Stimulated activated CD4-positive, alpha-beta T cell treated with anti-CD3 and anti-CD28 coated beads, Interleukin-15, amount 100 ng/mL, for 24 hours (primary cell): ENCODE measurements at regions not wholly inside any gene's neighbourhood (a gene's known extent, or its start where the extent isn't known, plus 50 kb on each side); places are given as distances from the start of the nearest gene placed in this dataset.
"Not testable (repeated sequence)": the region's sequence is repeated elsewhere in the genome, so short reads cannot be mapped to it uniquely, and the experiment has no call there.

Source experiments
- DNase-seq: peaks from one replicate; pipeline ENCODE4 v3.0.0-alpha.2; 2020

DNA sequence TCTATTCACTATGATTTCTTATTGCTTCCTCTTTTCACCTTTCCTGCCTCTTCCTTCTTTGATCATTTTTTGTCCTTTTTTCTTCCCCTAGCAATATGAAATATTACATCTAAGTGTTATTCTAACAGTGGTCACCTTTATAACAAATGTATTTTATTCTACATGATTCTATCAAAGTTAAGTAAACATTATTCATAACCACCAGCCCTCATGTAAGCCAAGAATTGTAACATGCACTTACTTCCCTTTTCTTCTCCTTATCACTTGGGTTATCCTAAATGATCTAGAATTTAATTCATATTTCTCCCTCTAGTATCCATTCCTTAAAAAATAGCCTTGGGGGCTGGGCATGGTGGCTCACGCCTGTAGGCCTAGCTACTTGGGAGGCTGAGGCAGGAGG, 88.3 kb upstream of the SLC22A23 start:
- DNase-seq = no peak

DNA sequence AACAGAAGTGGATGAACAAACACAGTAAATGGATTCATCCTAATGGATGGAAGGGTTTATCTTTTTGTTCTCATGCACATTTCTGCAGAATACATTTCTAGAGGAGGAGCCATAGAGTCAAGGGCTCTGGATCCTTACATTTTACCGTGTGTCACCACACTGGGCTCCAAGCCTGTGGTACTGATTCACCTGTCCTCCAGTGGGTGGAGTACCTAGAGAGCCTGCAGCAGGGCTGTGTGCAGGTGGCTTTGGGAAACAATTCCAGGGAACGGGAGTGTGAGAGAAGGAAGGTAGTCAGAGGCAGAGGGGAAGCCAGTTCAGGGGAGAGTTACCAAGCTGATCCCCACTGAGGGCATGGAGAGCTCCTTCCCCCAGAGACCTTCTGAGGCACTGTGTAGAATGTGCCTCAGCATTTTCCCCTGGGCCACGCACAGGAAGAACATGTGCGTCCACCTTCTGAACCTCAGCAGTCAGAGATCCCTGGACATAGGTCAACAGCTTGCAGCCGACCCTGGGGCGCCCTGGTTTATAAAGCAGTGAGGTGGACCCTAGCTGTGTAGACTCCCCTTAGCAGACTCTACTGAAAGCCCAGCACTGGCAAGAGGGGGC, 85.3 kb upstream of the SLC22A23 start:
- no peak for DNase-seq

DNA sequence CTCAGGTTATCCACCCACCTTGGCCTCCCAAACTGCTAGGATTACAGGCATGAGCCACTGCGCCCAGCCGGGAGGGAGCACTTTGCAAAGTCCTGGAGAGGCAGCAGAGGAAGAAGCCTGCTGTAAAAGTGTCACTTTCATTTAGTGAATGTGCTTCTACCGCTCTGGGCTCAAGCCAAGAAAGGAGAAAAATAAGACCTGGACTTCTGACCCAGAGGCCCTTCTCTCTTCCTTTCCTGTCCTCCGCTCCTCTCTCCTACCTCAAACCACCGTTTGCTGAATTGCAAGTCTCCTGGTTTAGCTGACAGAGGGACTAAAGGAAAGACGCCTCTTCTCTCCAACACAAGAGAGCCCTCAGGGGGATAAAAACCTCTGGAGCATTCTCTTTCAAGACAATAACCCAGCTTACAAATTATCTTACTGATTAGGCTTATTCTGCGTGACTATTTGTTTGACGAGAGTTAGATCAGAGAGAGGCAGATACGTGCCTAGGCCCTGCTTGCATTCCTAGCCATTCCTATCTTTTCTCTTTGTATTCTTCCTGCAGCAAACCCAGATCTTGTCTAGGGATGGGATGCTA, 84.2 kb upstream of the SLC22A23 start:
- no peak for DNase-seq

DNA sequence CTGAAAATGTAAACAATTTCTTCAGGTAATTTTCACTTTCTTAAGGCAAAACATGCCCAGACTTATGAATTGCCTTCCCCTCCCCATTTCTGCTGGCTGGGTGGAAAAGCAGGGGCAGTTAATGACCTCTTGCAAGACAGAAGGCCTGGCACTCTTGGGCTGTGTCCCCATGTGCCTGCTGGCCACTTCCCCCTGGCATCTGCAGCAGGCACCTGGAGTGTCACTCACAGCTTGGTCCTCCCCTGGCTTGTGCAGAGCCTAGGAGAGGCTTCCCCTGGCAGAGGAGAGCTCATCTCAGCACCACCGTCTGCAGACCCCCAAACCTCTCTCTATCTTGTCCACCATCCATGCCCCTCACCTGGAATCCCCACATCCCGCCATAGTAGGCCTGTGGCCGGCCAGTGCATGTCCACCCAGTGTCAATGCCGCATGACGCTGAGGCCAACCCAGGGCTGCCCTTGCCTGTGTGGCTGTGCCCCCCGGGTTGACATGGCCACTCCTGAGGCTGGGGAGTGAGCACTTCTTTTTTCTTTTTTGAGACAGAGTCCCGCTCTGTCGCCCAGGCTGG, 83.5 kb upstream of the SLC22A23 start:
- no peak for DNase-seq

DNA sequence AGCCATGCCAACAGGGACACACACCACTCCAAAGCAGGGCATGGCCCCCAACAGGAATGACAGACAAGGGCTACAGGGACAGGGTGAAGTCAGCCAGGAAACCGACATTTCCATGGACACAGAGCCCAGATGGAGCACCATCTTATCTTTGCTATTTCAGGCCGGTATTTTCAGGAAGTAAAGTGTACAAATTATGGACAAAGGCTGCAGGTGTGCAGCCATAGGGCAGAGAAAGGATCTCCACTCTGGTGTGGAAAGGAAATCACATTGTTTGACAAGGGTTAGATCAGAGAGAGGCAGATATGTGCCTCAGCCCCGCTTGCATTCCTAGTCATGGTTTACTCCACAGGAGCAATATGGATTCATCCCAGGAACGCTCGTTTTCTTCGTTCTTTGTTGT, 81.7 kb upstream of the SLC22A23 start:
- DNase-seq = no peak

DNA sequence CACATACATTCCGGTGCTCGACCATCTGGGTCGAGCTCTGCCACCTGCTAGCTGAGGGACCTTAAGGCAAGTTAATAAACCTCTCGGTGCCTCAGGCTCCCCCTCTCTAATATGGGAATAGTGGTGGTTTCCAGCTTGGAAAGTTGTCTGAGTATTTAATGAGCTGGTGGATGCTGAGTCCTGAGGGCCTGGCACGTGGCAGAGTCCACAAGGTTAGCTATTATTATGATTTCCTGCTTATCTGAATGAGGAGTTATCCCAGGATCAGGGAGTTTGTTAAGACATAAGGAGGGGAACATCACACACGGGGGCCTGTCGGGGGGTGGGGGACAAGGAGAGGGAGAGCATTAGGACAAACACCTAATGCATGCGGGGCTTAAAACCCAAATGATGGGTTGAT, 80.1 kb upstream of the SLC22A23 start:
- no peak for DNase-seq

DNA sequence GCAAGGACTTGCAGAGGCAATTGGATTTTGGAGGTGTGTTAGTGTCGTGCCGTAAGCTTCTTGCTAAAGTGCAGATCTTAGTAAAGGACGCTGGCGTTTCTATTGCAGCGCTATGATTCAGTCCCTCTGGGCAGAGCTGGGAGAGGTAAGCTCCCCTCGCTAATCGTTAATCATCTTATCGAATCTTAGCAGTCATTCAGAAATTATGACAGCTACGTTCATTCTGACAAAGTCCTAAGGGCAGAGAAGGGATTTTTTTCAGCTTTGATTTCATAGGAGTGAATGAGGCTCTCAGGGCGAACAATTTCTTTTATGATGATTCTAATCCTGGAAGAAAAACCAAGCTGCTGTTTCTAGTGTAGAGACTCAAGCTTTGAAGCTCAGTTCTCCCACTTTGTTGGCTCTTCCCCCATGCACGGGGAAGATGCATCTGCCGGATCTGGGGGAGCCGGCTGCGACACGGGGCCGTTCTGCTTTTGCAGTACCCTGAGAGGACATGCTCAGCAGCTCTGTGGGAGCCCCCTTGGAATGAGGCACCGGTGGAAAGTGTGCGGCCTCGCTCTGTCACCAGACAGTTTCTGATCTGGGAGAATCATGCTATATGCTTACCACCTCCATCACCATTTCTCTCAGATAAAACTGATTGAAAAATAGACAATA, 79.1 kb upstream of the SLC22A23 start:
- DNase-seq = no peak

DNA sequence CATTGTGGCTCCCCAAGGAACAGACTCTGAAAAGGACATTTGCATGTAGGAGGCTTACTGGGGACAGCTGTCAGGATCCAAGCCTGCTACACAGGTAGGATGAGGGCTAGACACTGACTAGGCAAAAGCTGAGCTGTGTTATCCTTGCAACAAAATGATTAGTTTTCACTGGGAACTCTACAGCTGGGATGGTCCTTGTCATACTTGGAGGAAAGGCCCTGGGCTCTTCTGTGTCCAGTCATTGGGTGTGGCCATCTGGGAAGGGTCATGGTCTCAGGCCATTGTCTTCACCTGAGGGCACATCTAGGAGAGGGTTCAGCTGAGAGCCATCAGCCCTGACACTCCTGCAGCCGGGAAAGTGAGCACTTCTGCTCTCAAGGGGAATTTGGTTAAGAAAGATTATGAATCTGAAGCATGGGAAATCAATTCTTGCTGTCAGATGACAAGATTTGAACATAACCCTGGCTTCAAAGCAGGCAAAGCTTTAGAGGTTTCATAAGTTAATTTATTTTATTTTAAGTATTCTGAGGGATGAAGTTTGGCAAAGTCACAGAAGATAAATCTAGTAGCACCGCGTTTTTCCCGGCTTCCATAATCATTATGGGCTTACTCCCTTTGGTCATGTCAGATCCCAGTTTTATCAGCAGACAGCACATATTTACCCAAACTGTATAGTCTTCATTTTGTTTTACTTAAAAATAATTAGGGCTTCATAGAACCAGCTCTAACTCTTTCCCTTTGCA, 78.4 kb upstream of the SLC22A23 start:
- DNase-seq = no peak

DNA sequence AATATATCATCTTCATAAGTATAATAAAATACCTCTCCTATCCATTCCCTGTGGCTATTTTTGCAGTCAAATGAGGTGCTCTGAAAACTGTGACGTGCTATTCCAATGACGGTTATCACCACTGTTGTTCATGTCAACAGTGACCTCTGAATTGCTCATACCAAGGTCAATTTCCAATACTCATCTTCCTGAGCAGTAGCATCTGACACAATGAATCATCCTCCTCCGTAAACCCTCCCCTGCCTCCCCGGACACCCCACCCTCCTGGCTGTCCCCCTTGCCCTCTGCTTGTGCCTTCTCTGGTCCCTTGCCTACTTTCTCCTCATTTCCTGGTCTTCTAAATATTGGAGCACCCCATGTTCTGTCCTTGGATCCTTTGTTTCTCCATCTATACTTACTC, 77.7 kb upstream of the SLC22A23 start:
- DNase-seq = no peak

DNA sequence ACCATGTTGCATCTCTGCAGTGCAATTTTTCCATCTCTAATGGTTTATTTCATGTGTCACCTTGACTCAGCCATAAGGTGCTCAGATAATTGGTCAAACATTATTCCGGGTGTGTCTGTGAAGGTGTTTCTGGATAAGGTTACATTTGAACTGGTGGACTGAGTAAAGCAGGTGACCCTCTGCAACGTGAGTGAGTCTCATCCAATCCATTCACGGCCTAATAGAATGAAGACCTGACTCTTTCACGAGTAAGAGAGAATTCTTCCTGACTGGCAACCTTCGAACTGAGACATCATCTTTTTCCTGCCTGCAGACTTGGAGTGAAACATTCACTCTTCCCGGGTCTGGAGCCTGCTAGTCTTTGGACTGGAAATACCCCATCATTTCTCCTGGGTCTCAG, 77.1 kb upstream of the SLC22A23 start:
- no peak for DNase-seq

DNA sequence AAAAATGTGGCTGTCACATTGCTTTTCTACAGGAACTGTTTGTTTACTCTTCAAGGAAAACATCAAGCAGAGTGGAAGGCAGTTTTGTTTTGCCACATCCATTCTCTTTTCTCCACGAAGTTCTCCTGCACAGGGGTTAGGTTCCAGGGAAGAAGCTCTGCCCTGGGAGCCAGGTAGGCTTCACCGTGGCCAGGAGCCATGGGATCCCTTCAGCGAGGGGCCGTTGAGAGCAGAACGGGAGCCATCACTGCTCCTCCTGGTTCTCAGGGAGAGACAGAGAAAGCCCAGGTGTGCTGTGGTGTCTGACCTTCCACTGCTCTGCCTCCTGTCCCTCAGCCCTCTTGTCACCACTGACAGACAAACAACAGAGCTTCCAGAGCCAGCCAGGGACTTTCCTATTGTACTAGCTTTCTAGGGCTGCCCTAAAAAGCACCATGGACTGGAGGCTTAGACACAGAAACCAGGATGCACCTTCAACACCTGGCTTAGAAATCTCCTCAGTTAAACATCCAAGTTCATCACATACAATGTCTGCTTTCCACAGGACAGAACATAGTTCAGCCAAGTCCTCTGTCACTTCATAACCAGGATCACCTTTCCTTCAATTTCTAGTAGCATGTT, 75.6 kb upstream of the SLC22A23 start:
- no peak for DNase-seq

DNA sequence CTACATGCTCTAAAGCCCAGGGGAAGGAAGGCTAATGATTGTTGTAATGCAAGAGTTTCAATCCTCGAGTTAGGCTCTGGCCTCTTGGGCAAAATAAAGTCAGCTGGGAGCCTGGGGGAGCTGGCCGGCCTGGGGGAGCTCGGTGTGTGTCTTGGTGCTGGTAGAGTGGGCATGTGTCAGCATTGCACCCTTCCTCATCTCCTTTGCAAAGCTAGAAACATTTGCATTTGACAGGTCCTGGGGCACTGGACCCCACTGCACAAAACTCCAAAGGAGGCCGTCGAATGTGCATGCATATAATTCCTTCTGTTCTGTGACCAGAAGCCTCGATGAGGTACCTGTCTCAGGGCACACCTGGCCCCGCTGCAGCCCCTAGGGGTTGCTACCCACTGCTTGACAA, 74.6 kb upstream of the SLC22A23 start:
- DNase-seq = no peak

DNA sequence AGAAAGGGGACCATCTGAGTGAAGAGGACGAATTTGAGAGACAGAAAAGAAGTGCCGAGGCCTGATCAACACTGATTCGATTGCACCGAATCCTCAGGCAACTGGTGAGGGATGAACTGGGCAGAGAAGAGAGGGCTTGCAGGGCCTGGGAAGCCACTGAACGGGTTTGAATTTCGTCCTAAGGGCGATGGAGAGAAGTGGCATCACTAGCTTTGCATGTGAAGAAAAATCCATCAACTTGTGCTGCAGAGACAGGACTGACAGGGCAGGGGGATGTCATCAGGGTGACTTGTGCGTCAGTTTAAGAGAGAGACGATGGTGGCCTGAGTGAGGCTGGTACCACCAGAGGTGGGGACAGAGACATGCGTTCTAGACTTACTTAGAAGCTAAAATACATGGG, 73.7 kb upstream of the SLC22A23 start:
- no peak for DNase-seq

DNA sequence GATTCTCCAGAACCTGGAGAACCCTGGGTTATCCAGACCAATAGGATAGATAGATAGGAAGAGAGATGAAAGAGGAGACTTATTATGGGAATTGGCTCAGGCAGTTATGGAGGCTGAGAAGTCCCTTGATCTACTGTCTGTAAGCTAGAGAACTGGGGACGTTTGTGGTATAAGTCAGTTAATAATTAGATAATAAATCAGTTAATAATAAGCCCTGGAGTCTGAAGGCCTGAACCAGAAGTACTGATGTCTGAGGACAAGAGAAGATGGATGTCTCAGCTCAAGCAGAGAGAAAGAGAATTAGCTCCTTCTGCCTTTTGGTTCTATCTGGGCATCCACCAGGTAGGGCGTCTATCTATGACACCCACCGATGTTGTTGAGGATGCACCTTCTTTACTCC, 72.9 kb upstream of the SLC22A23 start:
- no peak for DNase-seq

DNA sequence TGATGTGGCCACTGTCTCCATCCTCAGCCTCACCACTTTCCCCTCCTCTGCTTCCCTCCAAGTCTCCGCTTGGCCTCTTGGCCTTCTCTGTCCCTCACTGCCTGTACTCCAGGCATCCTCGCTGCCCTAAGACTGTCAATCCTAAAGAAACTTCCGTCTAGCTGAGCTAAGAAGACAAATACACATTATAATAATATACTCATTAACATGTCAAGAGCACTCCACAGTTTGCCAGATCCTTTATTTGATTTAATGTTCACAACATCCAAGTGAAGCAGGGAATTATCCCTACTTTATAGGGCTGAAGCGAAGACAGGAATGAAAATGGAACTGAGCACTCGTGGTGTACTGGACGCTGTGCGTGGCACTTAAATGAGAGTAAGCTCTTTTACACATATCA, 72.4 kb upstream of the SLC22A23 start:
- DNase-seq = no peak

DNA sequence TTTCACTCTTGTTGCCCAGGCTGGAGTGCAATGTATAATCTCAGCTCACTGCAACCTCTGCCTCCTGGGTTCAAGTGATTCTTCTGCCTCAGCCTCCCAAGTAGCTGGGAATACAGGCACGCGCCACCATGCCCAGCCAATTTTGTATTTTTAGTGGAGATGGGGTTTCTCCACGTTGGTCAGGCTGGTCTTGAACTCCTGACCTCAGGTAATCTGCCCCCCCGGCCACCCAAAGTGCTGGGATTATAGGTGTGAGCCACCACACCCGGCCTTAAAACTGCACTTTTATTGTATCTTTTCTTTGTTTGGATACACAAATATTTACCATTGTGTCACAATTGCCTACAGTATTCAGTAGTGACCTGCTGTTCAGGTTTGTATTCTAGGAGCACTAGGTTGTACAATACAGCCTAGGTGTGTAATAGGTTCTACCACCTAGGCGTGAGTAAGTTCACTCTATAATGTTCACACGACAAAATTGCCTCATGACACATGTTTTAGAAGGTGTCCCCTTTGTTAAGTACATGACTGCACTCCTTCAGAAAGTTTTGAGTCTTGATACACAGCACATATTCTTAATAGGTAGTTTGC, 71.3 kb upstream of the SLC22A23 start:
- DNase-seq = not testable (repeated sequence)

DNA sequence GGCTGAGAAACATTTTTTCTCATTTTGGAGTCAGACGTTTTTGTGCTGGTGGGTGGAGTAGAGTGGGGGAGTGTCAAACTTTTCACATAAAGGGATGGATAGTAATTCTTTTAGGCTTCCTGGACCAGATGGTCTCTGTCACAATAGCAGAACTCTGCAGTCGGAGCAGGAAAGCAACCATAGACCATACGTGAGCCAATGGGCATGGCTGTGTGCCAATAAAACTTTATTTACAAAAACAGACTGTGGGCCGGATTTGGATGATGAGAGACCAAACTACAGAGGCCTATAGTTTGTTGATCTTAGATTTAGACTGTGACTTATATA, 70.8 kb upstream of the SLC22A23 start:
- DNase-seq = no peak

DNA sequence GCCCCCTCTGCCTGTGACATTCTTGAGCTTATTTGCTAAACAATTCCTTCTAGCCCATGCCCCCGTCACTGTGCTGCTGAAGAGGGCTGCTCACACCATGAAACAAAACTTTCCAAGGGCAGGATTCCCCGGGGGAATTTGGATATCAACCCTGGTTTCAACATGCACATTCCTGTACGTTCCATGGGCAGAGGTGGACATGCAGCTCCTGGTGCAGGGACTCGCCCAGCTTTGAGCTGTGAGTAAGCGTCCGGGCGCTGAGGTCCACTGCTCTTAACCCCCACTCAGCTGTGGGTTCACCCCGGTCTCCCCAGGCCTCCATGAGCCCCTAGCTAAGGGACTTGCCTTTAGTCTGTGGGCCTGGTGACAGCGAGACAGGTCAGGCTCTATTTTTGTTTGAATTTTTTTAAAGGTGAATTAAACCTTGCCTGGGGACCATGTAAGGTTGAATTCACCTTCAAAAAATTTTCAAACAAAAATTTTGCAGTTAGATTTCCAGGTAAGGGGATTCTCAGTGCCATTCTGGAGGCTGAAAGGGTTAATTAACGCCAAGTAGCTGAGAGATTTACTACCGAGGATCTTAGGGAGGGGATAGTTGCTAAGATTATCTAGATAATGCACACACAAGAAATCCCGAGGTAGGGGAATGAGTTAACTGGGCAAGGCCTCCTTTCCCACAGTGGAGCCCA, 70.3 kb upstream of the SLC22A23 start:
- no peak for DNase-seq

DNA sequence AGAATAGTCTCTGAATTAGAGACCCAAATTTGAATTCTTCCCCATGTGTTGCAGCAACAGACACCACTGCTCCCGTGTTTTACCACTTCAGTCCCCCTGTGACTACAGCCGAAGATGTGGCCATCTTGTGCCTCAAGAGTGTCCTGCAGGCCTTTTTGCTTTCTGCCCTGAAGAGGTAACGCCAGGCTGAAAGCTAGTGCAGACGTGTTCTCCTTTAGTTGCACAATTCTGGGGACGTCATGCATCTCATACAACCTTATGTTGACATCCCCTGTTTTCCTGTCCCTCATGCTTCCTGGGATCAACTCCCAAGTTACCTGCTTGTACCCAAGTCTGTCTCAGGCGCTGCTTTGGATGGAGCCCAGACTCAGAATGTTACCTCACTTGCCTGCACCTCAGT, 69.1 kb upstream of the SLC22A23 start:
- DNase-seq = no peak

DNA sequence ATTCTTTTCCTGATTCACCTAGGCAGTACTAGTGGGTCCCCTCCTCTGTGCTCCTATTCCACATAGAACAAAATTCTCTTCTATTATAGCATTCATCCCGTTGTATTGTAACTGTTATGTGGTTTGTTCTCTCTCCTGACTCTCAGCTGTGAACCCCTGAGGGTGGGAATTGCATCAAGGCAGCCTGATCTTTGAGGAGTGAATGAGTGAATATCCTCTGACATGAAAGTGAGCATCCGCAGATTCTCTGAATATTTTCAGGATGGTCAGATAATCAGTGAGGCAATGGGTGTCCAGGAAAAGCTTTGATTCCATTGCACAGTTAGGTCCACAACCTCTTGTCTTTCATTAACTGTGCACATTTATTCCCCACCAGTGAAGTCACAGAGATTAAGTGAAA, 67.6 kb upstream of the SLC22A23 start:
- no peak for DNase-seq

DNA sequence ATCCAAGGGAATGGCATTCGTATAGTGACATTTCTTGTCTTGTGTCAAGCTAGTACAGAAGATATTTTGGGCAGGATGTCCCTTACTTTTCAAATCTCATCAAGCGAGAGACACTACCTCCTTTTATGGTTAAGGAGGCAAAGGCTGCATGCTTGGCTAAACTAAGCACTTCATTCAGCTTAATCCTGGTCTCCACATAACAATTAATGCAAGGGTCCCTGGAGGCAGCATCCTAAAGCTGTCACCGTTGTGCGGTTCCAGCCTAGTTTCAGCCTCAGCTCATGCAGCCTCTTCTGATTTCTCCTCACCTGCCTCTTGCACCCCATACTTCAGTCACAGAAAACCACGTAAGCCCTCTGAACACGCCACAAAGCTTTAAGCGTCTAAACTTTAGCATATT, 67.1 kb upstream of the SLC22A23 start:
- DNase-seq = no peak

DNA sequence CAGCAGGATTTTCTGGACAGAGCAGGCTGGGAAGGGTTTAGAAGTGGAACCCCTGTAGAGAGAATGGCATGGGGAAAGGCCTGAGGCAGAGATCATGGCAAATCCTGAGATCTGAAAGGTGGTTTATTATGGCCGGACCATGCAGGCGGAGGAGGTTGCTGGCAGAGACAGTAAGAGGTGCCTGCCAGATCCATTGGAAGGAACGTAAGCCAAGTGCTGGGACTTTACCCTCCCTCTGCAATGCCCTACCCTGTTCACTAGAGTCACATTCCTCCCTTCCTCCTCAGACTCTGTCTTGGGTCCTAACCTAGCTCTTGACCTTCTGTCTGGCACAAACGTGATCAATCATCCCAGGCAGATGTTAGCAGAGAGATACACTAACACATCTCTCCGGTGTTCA, 66.4 kb upstream of the SLC22A23 start:
- DNase-seq = no peak
